ENCODE measurements at regions not wholly inside any gene's neighbourhood (a gene's known extent, or its start where the extent isn't known, plus 50 kb on each side); places are given as distances from the start of the nearest gene placed in this dataset.

DNA sequence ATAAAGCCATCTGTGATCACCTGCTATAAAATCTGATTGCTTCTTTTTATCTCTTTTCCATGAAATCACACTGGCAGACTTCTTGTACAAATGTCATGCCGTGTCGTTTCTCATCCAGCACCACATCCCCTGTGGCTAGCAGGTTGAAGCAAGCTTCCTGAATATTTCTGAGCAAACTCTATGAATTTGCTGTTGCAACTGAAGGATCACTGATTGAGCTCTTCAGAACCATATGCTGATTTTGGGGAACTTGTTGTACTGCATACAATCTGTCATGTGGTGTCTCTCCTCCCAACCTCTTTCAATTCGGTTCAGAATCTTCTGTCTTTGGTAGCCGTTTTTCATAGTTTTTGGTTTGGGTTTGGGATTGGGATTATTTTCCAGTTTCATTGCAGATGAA lies 57.7 kb upstream of the RBMS1 start:
- TF ChIP-seq, protein P1, sequence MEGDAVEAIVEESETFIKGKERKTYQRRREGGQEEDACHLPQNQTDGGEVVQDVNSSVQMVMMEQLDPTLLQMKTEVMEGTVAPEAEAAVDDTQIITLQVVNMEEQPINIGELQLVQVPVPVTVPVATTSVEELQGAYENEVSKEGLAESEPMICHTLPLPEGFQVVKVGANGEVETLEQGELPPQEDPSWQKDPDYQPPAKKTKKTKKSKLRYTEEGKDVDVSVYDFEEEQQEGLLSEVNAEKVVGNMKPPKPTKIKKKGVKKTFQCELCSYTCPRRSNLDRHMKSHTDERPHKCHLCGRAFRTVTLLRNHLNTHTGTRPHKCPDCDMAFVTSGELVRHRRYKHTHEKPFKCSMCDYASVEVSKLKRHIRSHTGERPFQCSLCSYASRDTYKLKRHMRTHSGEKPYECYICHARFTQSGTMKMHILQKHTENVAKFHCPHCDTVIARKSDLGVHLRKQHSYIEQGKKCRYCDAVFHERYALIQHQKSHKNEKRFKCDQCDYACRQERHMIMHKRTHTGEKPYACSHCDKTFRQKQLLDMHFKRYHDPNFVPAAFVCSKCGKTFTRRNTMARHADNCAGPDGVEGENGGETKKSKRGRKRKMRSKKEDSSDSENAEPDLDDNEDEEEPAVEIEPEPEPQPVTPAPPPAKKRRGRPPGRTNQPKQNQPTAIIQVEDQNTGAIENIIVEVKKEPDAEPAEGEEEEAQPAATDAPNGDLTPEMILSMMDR (IDR thresholded peaks at IDR 0.05) = no peak
- TF ChIP-seq EZH2 (IDR thresholded peaks at IDR 0.05; ENCODE audit: borderline replicate concordance, insufficient read depth, low read depth, low read length, poor library complexity, severe bottlenecking) = no peak

All from B cell (primary cell).